HG03066 (cell line): ENCODE measurements at regions not wholly inside any gene's neighbourhood (a gene's known extent, or its start where the extent isn't known, plus 50 kb on each side); places are given as distances from the start of the nearest gene placed in this dataset.
"Not testable (repeated sequence)": the region's sequence is repeated elsewhere in the genome, so short reads cannot be mapped to it uniquely, and the experiment has no call there.

Experiments
- ATAC-seq: cut with Tn5 transposase; IDR thresholded peaks from one replicate; pipeline ENCODE4 v1.9.1; 2021; ENCODE audit warnings: low read depth; ENCODE audit not compliant: unreplicated experiment

- no peak for ATAC-seq
Observed at GRCh38 chr4:133600008-133600407, 450.9 kb downstream of the PCDH10 start.

GRCh38 chr4:133598779-133599178 is 449.7 kb downstream of the PCDH10 start:
- no peak for ATAC-seq

- no peak for ATAC-seq
Observed at GRCh38 chr4:133597251-133597650, 448.2 kb downstream of the PCDH10 start.

GRCh38 chr4:133596459-133596858 is 447.4 kb downstream of the PCDH10 start:
- no peak for ATAC-seq

GRCh38 chr4:133594390-133595207 is 445.5 kb downstream of the PCDH10 start:
- ATAC-seq = no peak

GRCh38 chr4:133593764-133594163 is 444.7 kb downstream of the PCDH10 start:
- no peak for ATAC-seq

GRCh38 chr4:133592591-133592990 is 443.5 kb downstream of the PCDH10 start:
- no peak for ATAC-seq

- no peak for ATAC-seq
Observed at GRCh38 chr4:133592106-133592505, 443.0 kb downstream of the PCDH10 start.

- no peak for ATAC-seq
Observed at GRCh38 chr4:133588306-133588705, 439.2 kb downstream of the PCDH10 start.

- ATAC-seq = no peak
Observed at GRCh38 chr4:133585323-133585722, 436.2 kb downstream of the PCDH10 start.

GRCh38 chr4:133584714-133585113 is 435.6 kb downstream of the PCDH10 start:
- ATAC-seq = no peak

- ATAC-seq = no peak
Observed at GRCh38 chr4:133581996-133582619, 433.0 kb downstream of the PCDH10 start.

- no peak for ATAC-seq
Observed at GRCh38 chr4:133574248-133574647, 425.2 kb downstream of the PCDH10 start.

GRCh38 chr4:133565379-133565778 is 416.3 kb downstream of the PCDH10 start:
- ATAC-seq = no peak

GRCh38 chr4:133559987-133560386 is 410.9 kb downstream of the PCDH10 start:
- ATAC-seq = no peak

GRCh38 chr4:133555671-133556070 is 406.6 kb downstream of the PCDH10 start:
- ATAC-seq = no peak

GRCh38 chr4:133550436-133550835 is 401.3 kb downstream of the PCDH10 start:
- ATAC-seq = no peak

GRCh38 chr4:133544097-133544496 is 395.0 kb downstream of the PCDH10 start:
- ATAC-seq = no peak

GRCh38 chr4:133537780-133538281 is 388.7 kb downstream of the PCDH10 start:
- ATAC-seq = no peak

- not testable (repeated sequence) for ATAC-seq
Observed at GRCh38 chr4:133534224-133534623, 385.1 kb downstream of the PCDH10 start.

GRCh38 chr4:133524369-133524768 is 375.3 kb downstream of the PCDH10 start:
- ATAC-seq = no peak

- no peak for ATAC-seq
Observed at GRCh38 chr4:133513901-133514300, 364.8 kb downstream of the PCDH10 start.
